Transverse colon (tissue), 4 donors: ENCODE measurements at regions not wholly inside any gene's neighbourhood (a gene's known extent, or its start where the extent isn't known, plus 50 kb on each side); places are given as distances from the start of the nearest gene placed in this dataset.

Experiments used
- EP300 ChIP-seq: sonication (generic); formaldehyde crosslinking; IDR thresholded peaks from one replicate; pipeline ENCODE4 v1.6.1; 2017; ENCODE audit warnings: antibody characterized with exemption, low read depth
- POLR2A ChIP-seq: fragments of 450-650 bp; IDR thresholded peaks from one replicate; pipeline ENCODE4 v1.6.1; 2016; ENCODE audit warnings: antibody characterized with exemption, mild to moderate bottlenecking, moderate library complexity
- POLR2AphosphoS5 ChIP-seq, 3 donors: sonication (generic); formaldehyde crosslinking; IDR thresholded peaks; one replicate each; pipeline ENCODE4 v1.6.1; 2016; ENCODE audit warnings: antibody characterized with exemption in 3 of 3
- TF ChIP-seq, protein P1 (sequence below), 5 experiments: fragments of 200-600 bp in 3 of 5; fragments of 450-650 bp in 2 of 5; sonication (generic) in 3 of 5; IDR thresholded peaks; 1 replicate in 2 of 5; 2 replicates in 3 of 5; pipeline ENCODE4 v1.5.1; 2016 to 2017; ENCODE audit warnings: antibody characterized with exemption in 5 of 5, inconsistent platforms in 3 of 5, mild to moderate bottlenecking in 2 of 5, moderate library complexity in 1 of 5

DNA sequence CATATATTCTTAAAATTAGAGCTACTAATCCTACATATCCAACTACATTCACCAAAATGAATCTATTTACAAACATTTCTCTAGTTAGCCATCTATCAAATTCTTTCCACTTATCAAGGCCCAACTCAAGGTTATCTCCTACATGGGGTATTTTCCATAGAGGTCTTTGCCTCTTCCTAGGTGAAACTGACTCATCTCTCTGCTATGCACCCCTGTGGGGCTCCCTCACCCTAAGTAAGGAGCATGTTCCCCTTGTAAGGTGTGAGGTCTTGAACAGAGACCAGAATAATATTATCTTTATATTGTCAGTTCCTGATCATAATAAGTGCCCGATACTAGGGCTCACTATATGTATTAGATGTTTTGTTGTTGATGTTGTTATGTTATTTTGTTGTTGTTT is 74.6 kb upstream of the TSC22D2 start:
- TF ChIP-seq, protein P1, sequence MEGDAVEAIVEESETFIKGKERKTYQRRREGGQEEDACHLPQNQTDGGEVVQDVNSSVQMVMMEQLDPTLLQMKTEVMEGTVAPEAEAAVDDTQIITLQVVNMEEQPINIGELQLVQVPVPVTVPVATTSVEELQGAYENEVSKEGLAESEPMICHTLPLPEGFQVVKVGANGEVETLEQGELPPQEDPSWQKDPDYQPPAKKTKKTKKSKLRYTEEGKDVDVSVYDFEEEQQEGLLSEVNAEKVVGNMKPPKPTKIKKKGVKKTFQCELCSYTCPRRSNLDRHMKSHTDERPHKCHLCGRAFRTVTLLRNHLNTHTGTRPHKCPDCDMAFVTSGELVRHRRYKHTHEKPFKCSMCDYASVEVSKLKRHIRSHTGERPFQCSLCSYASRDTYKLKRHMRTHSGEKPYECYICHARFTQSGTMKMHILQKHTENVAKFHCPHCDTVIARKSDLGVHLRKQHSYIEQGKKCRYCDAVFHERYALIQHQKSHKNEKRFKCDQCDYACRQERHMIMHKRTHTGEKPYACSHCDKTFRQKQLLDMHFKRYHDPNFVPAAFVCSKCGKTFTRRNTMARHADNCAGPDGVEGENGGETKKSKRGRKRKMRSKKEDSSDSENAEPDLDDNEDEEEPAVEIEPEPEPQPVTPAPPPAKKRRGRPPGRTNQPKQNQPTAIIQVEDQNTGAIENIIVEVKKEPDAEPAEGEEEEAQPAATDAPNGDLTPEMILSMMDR (IDR thresholded peaks at IDR 0.05), result no peak
- TF ChIP-seq POLR2A, result no peak
- no peak for TF ChIP-seq POLR2AphosphoS5 (IDR thresholded peaks at IDR 0.05)
- TF ChIP-seq EP300, result no peak
